Activated CD4-positive, CD25-positive, alpha-beta regulatory T cell treated with anti-CD3 and anti-CD28 coated beads, Interleukin-2, amount 50 U/mL, for 72 hours (primary cell): ENCODE measurements at regions not wholly inside any gene's neighbourhood (a gene's known extent, or its start where the extent isn't known, plus 50 kb on each side); places are given as distances from the start of the nearest gene placed in this dataset.

Source experiments
- DNase-seq: peaks from one replicate; pipeline ENCODE4 v3.0.0; 2021

GRCh38 chr2:37550190-37550589 lies 121.3 kb downstream of the CDC42EP3 start:
- no peak for DNase-seq

GRCh38 chr2:37551783-37552182 lies 119.7 kb downstream of the CDC42EP3 start:
- DNase-seq = no peak

- no peak for DNase-seq
Measured at GRCh38 chr2:37552339-37552738, 119.1 kb downstream of the CDC42EP3 start.

- no peak for DNase-seq
Measured at GRCh38 chr2:37553411-37554154, 117.9 kb downstream of the CDC42EP3 start.

GRCh38 chr2:37554155-37554510 lies 117.3 kb downstream of the CDC42EP3 start:
- DNase-seq = no peak

- DNase-seq = no peak
Measured at GRCh38 chr2:37554687-37555086, 116.8 kb downstream of the CDC42EP3 start.

GRCh38 chr2:37555457-37555856 lies 116.0 kb downstream of the CDC42EP3 start:
- no peak for DNase-seq

- DNase-seq = no peak
Measured at GRCh38 chr2:37556256-37556655, 115.2 kb downstream of the CDC42EP3 start.

GRCh38 chr2:37558623-37559022 lies 112.8 kb downstream of the CDC42EP3 start:
- DNase-seq = no peak

GRCh38 chr2:37560241-37560848 lies 111.1 kb downstream of the CDC42EP3 start:
- no peak for DNase-seq

- no peak for DNase-seq
Measured at GRCh38 chr2:37560863-37561614, 110.4 kb downstream of the CDC42EP3 start.

- no peak for DNase-seq
Measured at GRCh38 chr2:37561615-37562569, 109.5 kb downstream of the CDC42EP3 start.

- DNase-seq = no peak
Measured at GRCh38 chr2:37563375-37564015, 107.9 kb downstream of the CDC42EP3 start.

- DNase-seq = no peak
Measured at GRCh38 chr2:37564356-37564755, 107.1 kb downstream of the CDC42EP3 start.

- no peak for DNase-seq
Measured at GRCh38 chr2:37566517-37566981, 104.9 kb downstream of the CDC42EP3 start.

GRCh38 chr2:37568565-37568964 lies 102.9 kb downstream of the CDC42EP3 start:
- DNase-seq = no peak

GRCh38 chr2:37569131-37569823 lies 102.2 kb downstream of the CDC42EP3 start:
- DNase-seq = no peak

- no peak for DNase-seq
Measured at GRCh38 chr2:37569986-37570679, 101.3 kb downstream of the CDC42EP3 start.

GRCh38 chr2:37570773-37571586 lies 100.5 kb downstream of the CDC42EP3 start:
- no peak for DNase-seq

GRCh38 chr2:37571587-37572136 lies 99.8 kb downstream of the CDC42EP3 start:
- DNase-seq = no peak
